GM19023 (cell line): ENCODE measurements at regions not wholly inside any gene's neighbourhood (a gene's known extent, or its start where the extent isn't known, plus 50 kb on each side); places are given as distances from the start of the nearest gene placed in this dataset.
"Not testable (repeated sequence)": the region's sequence is repeated elsewhere in the genome, so short reads cannot be mapped to it uniquely, and the experiment has no call there.

Experiments used
- ATAC-seq: cut with Tn5 transposase; IDR thresholded peaks from one replicate; pipeline ENCODE4 v1.9.1; 2021; ENCODE audit warnings: mild to moderate bottlenecking, moderate library complexity; ENCODE audit not compliant: unreplicated experiment

DNA sequence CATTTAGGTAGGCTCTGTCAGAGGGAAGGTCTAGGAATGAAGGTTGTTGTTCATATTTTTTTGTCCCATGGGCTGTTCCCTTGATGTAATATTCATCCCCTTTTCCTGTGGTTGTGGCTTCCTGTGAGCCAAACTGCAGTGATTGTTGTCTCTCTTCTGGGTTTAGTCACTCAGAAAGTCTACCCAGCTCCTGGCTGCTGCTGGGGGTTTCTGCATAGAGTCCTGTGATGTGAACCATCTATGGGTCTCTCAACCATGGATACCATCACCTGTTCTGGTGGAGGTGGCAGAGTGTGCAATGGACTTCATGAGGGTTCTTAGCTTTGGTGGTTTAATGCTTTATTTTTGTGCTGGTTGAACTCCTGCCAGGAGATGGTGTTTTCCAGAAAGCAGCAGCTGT, 122.8 kb downstream of the ZC4H2 start:
- no peak for ATAC-seq

DNA sequence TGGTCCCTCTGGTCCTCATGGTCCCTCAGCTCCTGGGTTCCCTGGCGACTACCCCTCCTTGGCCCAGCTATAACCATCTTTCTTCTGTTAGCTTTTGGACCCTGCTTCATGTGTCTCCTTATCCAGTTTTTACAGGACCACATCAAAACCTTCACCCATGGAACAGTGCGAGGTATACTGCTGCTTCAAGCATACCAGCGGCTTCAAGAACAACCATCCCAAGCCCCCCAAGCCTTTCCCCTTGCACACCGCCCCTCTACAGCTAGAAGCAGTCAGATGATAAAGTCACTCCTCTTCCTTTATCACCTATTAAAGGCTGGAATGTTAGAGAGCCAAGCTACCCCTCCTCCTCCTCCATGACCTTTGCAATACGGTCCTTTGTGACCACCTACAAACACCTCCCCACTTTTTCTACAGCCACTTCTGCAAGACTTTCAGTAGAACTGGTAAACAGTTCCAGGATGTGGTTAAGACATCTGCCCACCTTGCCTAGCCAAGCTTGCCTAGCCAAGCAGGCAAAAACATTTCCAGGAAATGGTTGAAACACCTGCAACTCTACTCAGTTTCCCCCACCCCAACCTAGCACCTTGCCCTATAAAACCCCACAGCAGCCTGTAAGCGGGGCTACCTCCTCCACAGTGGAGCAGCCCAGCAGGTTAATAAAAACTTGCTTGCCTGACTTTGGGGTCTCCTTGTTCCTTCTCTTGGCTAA, 125.7 kb downstream of the ZC4H2 start:
- ATAC-seq = no peak

DNA sequence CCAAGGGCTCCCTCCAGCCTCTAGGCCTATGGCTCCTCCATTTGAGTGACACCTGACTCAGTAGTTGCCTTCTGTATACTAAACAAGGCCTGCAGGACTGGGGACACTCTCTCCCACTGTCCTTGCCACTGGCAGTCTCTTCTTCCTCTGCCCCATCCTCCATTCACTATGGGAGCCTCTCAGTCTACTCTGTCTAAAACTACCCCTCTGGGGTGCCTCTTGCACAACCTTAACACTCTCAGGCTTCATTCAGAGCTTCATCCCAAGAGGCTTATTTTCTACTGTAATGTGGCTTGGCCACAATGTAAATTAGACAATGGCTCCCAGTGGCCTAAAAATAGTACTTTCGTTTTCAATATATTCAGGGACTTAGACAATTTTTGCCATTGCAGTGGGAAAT, 133.0 kb downstream of the ZC4H2 start:
- no peak for ATAC-seq

DNA sequence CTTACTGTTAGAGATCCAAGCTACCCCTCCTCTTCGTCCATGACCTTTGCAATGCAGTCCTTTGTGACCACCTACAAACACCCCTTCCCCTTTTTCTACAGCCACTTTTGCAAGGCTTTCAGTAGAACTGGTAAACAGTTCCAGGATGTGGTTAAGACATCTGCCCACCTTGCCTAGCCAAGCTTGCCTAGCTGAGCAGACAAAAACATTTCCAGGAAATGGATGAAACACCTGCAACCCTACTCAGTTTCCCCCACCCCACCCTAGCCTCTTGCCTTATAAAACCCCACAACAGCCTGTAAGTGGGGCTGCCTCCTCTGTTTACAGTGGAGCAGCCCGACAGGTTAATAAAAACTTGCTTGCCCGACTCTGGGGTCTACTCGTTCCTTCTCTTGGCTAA, 133.8 kb downstream of the ZC4H2 start:
- ATAC-seq = peak; percentile 65

DNA sequence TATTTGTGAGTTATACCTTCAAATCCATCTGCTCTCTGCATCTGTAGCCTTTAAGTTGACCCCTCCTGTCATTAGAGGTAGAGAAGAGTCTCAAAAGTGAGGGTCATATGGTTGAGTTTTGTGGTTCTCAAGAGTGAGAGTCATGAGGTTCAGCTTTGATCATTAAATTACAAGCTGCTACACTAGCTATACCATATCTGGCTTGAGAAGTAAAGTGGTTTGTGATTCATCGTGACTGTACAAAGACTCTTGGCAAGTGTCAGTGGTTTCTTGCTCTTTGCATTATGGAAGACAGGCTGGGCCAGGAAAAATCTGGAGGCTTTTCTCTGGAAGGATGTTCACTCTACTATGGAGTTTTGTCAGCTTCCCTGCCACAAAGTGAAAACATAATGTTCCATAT, 170.6 kb downstream of the ZC4H2 start:
- no peak for ATAC-seq

DNA sequence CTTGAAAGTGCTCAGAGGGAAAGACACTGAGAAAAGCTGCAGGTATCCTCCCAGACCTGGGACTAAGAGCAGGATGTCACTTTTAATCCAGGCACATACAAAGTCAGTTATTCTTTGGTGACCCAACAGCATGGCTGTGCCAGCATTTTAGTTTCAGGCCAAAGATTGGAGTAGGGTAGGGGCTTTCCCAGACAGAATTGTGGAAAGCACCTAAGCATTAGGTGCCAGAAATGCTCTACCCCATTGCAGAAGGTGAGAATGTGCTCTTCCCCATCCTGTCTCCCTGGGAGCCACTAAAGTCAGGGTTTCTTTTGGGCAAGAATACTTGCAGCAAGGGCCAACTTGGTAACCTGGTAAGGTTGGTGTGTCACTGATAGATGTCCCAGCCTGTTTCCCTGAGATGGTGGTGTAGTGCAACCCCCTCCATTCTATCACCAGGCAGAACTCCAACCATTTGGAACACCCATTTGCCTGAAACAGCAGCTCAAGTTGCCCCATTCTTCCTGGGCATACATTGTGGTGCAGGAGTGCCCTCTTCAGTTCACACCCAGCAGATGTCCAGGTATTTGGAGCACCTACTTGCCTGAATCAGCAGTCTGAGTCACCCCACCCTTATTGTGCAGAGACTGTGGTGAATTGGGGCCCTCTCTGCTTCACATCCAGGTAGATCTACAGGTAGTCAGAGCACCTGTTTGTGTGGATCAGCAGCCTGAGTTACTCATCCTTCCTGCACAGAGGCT, 183.5 kb downstream of the ZC4H2 start:
- ATAC-seq = no peak

DNA sequence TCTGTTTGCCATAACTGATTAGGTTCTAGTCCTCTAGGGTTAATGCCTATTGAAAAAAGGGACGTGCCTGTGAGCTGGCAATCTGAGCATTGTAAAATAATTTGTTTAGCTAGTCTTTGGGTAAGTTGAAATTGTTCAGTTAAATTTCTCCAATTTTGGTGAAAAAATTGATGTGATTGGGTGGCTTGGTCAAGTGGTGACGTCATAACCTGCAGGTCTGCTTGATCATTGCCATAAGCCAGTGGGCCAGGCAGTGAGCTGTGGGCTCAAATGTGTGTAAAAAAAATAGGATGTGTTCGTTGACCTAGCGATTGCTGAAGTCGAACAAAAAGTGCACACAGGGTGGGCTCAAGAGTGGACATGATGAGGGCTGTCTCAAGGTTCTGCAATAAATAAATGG, 193.3 kb downstream of the ZC4H2 start:
- no peak for ATAC-seq

DNA sequence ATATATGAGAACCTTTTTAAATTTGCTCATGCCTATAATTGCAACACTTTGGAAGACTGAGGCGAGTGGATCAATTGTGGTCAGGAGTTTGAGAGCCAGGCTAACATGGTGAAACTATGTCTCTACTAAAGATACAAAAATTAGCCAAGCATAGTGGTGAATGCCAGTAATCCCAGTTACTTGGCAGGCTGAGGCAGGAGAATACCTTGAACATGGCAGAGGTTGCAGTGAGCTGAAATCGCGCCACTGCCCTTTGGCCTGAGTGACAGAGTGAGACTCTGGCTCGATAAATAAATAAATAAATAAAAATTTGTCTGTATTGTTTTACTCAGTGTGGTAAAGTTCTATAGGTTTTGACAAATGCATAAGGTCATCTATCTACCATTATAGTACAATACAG, 218.2 kb downstream of the ZC4H2 start:
- ATAC-seq = no peak

DNA sequence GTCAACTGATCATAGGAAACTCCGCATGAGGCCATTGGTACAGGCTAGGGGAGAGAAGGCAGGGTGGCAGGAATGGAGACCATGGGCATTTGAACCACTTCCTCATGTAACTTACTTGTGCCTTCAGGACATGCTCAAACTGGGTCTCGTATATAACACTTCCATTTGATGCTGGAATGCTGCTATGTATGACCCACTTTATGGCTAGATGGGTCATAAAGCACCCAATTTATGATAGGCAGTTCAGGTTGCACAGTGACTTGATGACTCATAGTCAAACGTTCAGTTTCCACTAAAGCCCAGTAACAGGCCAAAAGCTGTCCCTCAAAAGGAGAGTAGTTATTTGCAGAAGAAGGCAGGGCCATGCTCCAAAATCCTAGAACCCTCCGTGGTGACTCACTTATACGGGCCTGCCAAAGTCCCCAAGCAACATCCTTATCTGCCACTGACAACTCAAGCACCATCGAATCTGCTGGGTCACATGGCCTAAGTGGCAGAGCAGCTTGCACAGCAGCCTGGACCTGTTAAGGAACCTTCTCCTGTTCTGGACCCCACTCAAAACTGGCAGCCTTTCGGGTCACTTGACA, 236.4 kb downstream of the ZC4H2 start:
- ATAC-seq = no peak

DNA sequence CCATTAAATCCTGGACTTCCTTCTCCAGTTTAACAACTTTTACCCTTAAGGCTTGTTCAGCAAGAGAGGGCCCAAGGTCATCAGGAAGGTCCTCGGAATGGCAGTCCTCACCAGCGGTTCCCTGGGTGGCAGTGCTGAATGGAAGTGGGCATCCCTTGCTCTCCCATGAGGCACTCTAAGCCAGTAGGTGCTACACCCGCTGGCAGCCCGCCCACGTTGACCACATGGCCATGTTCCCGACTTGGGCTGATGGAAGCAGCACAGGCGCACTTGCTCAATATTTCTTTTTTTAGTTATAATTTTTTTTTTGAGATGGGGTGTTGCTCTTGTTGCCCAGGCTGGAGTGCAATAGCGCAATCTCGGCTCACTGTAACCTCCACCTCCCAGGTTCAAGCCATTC, 277.9 kb downstream of the ZC4H2 start:
- ATAC-seq = no peak

DNA sequence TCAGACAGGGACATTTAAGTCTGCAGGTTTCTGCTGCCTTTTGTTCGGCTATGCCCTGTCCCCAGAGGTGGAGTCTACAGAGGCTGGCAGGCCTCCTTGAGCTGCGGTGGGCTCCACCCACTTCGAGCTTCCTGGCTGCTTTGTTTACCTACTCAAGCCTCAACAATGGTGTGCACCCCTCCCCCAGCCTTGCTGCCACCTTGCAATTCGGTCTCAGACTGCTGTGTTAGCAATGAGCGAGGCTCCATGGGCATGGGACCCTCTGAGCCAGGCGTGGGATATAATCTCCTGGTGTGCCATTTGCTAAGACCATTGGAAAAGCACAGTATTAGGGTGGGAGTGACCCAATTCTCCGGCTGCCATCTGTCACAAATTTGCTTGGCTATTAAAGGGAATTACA, 280.9 kb downstream of the ZC4H2 start:
- not testable (repeated sequence) for ATAC-seq

DNA sequence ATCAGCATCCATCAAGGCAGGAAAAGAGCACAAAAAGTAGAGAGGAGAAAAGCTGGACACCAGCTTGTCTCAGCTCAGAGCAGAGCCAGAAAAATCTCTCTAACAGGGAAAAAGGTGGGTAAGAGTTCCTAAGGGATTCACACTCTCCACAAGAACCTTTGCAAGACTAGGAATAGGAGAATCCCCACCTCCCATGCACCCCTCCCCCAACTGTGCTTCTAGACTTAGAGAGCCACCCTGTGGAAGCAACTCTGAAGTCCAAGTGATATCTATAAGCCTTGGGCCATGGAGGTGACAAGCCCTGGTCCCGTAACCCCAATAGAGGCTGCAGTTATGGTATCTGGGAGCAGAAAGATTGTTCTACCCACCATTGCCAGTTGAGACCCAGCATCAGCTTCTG, 267.6 kb upstream of the MTMR8 start:
- no peak for ATAC-seq

DNA sequence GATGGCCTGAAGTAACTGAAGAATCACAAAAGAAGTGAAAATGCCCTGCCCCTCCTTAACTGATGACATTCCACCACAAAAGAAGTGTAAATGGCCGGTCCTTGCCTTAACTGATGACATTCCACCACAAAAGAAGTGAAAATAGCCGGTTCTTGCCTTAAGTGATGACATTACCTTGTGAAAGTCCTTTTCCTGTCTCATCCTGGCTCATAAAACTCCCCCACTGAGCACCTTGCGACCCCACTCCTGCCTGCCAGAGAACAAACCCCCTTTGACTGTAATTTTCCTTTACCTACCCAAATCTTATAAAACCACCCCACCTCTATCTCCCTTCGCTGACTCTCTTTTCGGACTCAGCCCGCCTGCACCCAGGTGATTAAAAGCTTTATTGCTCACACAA, 262.0 kb upstream of the MTMR8 start:
- ATAC-seq = not testable (repeated sequence)

DNA sequence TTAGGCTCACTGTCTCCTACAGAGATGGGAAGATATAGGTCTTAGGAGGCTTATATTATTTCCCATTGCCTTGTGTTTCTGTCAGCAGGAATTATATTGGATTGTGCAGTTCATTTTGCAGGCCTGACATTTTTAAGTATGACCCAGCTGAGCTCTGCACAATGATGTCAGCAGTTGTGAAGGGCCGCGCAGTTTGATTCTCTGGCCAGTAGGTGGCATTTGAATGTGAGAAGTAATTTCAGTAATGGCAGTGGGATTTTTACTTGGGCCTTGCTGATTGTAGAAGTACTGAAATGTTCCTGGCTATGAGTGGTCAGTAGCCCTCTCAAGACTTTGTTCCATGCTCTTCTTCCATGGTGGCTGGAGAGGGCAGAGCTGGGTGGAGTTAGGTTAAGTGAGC, 247.2 kb upstream of the MTMR8 start:
- no peak for ATAC-seq
